OCI-LY7 (cell line): ENCODE measurements at regions not wholly inside any gene's neighbourhood (a gene's known extent, or its start where the extent isn't known, plus 50 kb on each side); places are given as distances from the start of the nearest gene placed in this dataset.

ENCODE experiments used
- BruUV-seq: library from RNA; stranded (reverse); fragments of 400-500 nt; replicated peaks from 2 replicates; lab custom pipeline; 2021; lab: Mats Ljungman, UMichigan
- CTCF ChIA-PET: fragments of 300-600 bp; sonication (Branson Sonifier 250); formaldehyde crosslinking; loops from one replicate; lab custom pipeline; 2022; ENCODE audit warnings: antibody characterized with exemption; ENCODE audit not compliant: unreplicated experiment; lab: Charles Lee
- POLR2A ChIA-PET: fragments of 300-600 bp; sonication (Branson Sonifier 250); formaldehyde crosslinking; loops from one replicate; lab custom pipeline; 2022; ENCODE audit warnings: antibody characterized with exemption; lab: Charles Lee
- DNase-seq: peaks from one replicate; pipeline ENCODE4 v3.0.0-alpha.2; 2015; ENCODE audit warnings: low spot score
- H2AFZ ChIP-seq: fragments of 200-600 bp; sonication (generic), shearing (Covaris generic); 2 replicates; pipeline ENCODE4 v1.6.1; 2014; ENCODE audit warnings: mild to moderate bottlenecking, antibody characterized with exemption, low read length, moderate library complexity
- H3K27ac ChIP-seq: fragments of 200-600 bp; sonication (generic); 2 replicates; pipeline ENCODE4 v1.5.1; 2014; ENCODE audit warnings: mixed run types, low read depth, mild to moderate bottlenecking, moderate library complexity, low read length, inconsistent platforms; ENCODE audit not compliant: poor library complexity, severe bottlenecking
- H3K36me3 ChIP-seq: fragments of 200-600 bp; sonication (generic); 2 replicates; pipeline ENCODE4 v1.6.1; 2014; ENCODE audit warnings: mild to moderate bottlenecking, antibody characterized with exemption, low read length, moderate library complexity, mixed read lengths; ENCODE audit not compliant: insufficient read depth
- H3K4me1 ChIP-seq: fragments of 200-600 bp; sonication (generic); 2 replicates; pipeline ENCODE4 v1.5.1; 2014; ENCODE audit warnings: mild to moderate bottlenecking, low read length; ENCODE audit not compliant: insufficient read depth, poor library complexity, severe bottlenecking
- H3K4me2 ChIP-seq: fragments of 200-600 bp; sonication (generic); 2 replicates; pipeline ENCODE4 v1.6.1; 2014; ENCODE audit warnings: mild to moderate bottlenecking, low read length
- H3K4me3 ChIP-seq: fragments of 200-600 bp; sonication (generic); 2 replicates; pipeline ENCODE4 v1.5.1; 2014; ENCODE audit warnings: mild to moderate bottlenecking, low read depth, low read length; ENCODE audit not compliant: poor library complexity, severe bottlenecking
- H3K79me2 ChIP-seq: fragments of 200-600 bp; sonication (generic); 2 replicates; pipeline ENCODE4 v1.6.1; 2016; ENCODE audit warnings: low read depth, mild to moderate bottlenecking, low read length, moderate library complexity, mixed read lengths; ENCODE audit not compliant: insufficient read depth
- H3K9me2 ChIP-seq: fragments of 200-600 bp; sonication (generic); 2 replicates; pipeline ENCODE4 v1.6.1; 2016; ENCODE audit warnings: mild to moderate bottlenecking, low read length, mixed read lengths; ENCODE audit not compliant: insufficient read depth
- H3K9me3 ChIP-seq: fragments of 200-600 bp; sonication (generic); 2 replicates; pipeline ENCODE4 v1.6.1; 2014; ENCODE audit warnings: mild to moderate bottlenecking, mixed run types, low read length, mixed read lengths
- H4K20me1 ChIP-seq: fragments of 200-600 bp; sonication (generic); 2 replicates; pipeline ENCODE4 v1.6.1; 2014; ENCODE audit warnings: mild to moderate bottlenecking, antibody characterized with exemption, low read length, moderate library complexity, mixed read lengths; ENCODE audit not compliant: insufficient read depth
- EZH2phosphoT487 ChIP-seq: fragments of 200-600 bp; sonication (generic); IDR thresholded peaks from 2 replicates; pipeline ENCODE4 v1.6.1; 2018; ENCODE audit warnings: low read depth, borderline replicate concordance, mild to moderate bottlenecking, mixed run types, antibody characterized with exemption, low read length, moderate library complexity, mixed read lengths
- intact Hi-C: fragments of 100-400 bp; cut with micrococcal nuclease; formaldehyde crosslinking; loops from one replicate; pipeline ENCODE4 v1.10.0; 2022; ENCODE audit not compliant: unreplicated experiment
- TF ChIP-seq, protein P1 (sequence below): fragments of 200-600 bp; sonication (generic); conservative IDR thresholded peaks from 2 replicates; pipeline ENCODE4 v1.5.1; 2014; ENCODE audit warnings: mild to moderate bottlenecking, antibody characterized with exemption, low read length, moderate library complexity, mixed read lengths

DNA sequence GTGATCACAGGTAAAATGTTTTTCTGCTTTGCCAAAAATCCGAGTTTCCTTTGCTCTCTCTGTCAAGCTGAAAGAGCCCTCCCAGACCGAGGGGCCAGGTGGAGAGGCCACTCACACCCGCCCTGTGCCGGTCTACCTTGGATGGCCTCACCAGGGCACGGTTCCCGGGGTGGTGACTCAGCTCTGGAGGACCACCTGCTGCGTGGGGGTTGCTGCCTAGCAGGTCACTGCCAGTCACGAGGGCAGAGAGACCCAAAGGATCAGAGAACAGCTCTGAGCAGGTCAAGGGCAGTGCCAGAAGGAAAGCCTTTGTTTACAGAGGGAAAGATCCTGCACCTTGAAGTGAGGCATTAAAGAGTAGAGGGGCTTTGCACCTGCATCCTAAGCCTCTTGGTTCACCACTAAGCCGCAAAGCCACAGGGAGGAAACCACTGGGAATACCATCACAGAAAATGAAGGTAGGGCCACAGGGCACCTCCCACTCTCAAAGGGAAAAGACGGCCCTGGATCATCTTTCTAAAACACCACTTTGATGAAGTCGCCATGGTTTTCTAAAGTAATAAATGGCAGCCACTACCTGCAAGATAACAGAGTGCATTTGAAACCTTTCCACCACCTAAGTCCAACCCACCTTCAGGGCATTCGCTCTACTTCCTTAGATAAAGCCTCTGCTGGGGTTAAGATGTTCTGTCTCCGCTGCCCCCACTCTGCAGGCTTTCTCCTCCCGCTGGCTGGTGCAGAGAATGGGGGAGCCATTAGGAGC is 160.3 kb upstream of the KLF14 start:
- peaks cover 23% of the 10 kb centered on the region for H3K36me3 ChIP-seq
- no peak for DNase-seq

DNA sequence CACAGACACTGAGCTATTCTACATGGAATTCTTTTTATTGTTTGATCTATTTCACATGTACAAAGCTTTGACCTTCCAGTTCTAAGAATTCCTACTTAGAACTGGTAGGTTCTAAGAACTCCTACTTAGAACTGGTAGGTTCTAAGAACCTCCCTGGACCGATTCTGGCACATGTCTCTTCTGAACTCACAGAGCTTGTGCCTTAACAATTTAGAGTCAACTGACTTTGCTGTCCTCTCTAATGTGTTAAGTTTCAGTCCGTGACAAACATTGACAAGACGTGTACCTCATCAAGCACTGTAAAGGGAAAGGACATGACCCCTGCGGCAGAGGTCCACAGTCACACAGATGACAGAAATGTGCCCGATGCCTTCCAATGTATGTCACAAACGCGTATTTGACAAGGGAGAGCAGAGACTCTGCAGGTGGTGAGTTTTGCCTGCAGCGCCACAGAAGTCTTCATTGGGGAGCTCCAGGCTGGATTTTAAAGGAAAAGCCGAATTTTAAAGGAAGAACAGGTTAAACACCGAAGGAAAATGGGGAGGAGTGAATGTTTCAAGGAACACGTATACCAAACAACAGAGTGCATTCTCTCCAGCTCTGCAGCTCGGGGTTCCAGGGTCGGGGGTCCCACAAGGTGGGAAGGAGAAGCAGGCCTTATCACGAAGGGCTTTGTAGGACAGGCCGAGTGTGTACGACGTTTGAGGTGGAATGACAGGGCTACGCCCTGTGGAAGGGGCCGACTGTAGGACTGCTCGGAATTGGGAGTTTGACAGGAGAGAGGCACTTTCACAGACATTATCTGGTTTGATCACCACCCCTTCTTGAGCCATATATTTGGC is 161.1 kb upstream of the KLF14 start:
- intact Hi-C loops, result loop anchor here (5.0 kb wide), 3 partner anchors 87 to 527 kb away; no protein-coding TSS in a partner anchor
- no peak for TF ChIP-seq EZH2phosphoT487
- TF ChIP-seq, protein P1, sequence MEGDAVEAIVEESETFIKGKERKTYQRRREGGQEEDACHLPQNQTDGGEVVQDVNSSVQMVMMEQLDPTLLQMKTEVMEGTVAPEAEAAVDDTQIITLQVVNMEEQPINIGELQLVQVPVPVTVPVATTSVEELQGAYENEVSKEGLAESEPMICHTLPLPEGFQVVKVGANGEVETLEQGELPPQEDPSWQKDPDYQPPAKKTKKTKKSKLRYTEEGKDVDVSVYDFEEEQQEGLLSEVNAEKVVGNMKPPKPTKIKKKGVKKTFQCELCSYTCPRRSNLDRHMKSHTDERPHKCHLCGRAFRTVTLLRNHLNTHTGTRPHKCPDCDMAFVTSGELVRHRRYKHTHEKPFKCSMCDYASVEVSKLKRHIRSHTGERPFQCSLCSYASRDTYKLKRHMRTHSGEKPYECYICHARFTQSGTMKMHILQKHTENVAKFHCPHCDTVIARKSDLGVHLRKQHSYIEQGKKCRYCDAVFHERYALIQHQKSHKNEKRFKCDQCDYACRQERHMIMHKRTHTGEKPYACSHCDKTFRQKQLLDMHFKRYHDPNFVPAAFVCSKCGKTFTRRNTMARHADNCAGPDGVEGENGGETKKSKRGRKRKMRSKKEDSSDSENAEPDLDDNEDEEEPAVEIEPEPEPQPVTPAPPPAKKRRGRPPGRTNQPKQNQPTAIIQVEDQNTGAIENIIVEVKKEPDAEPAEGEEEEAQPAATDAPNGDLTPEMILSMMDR, result no peak
- Histone ChIP-seq H3K9me2 (no peaks in the 10 kb centered on the region), H4K20me1 (no peaks in the 10 kb centered on the region), H3K79me2 (no peaks in the 10 kb centered on the region; the same call in 1 of the 2 replicates), H3K36me3 (peaks cover 25% of the 10 kb centered on the region), H3K4me2 (no peak overlapping the region), H3K4me1 (peaks cover 31% of the 10 kb centered on the region), H3K27ac (no peak overlapping the region), H2AFZ (no peak overlapping the region), H3K9me3 (no peaks in the 10 kb centered on the region), H3K4me3 (no peak overlapping the region)
- DNase-seq, result no peak
- BruUV-seq, result no TSS peak
- ChIA-PET POLR2A (interaction anchor here (0.6 to 0.7 kb wide), 2 partner anchors 489 to 564 kb away, joined by 3 read pairs; no protein-coding TSS in a partner anchor), CTCF (no interaction called here)

More for the DNA sequence above, 160.3 kb upstream of the KLF14 start:
- ChIA-PET POLR2A (interaction anchor here (0.6 to 1.0 kb wide), 3 partner anchors 138 to 563 kb away, joined by 3 to 4 read pairs (median 3); no protein-coding TSS in a partner anchor), CTCF (no interaction called here)
- intact Hi-C loops, result no loop called here
- Histone ChIP-seq H2AFZ (no peak overlapping the region), H3K9me2 (no peaks in the 10 kb centered on the region), H3K79me2 (no peaks in the 10 kb centered on the region; the same call in 1 of the 2 replicates), H3K4me2 (no peak overlapping the region), H3K27ac (no peak overlapping the region), H4K20me1 (no peaks in the 10 kb centered on the region), H3K4me3 (no peak overlapping the region), H3K9me3 (no peaks in the 10 kb centered on the region), H3K4me1 (peaks cover 23% of the 10 kb centered on the region)
- no peak for TF ChIP-seq EZH2phosphoT487
- TF ChIP-seq, protein P1, result no peak
- no TSS peak for BruUV-seq
